Stimulated activated naive CD8-positive, alpha-beta T cell treated with anti-CD3 and anti-CD28 coated beads, Interleukin-15, amount 100 ng/mL, for 72 hours (primary cell): ENCODE measurements at regions not wholly inside any gene's neighbourhood (a gene's known extent, or its start where the extent isn't known, plus 50 kb on each side); places are given as distances from the start of the nearest gene placed in this dataset.

Source experiments
- ATAC-seq: fragments of 150-1000 bp; cut with Tn5 transposase; 2 replicates; pipeline ENCODE4 v1.10.0; 2021; ENCODE audit warnings: mild to moderate bottlenecking, moderate library complexity
- DNase-seq, 2 donors: peaks; one replicate each; pipeline ENCODE4 v3.0.0; 2021 to 2022
- H3K27ac Mint-ChIP-seq, 2 donors: one replicate each; pipeline ENCODE4 v1.8.0; 2022; ENCODE audit warnings: mild to moderate bottlenecking in 2 of 2, mixed read lengths in 2 of 2, moderate library complexity in 2 of 2
- H3K27me3 Mint-ChIP-seq: one replicate; pipeline ENCODE4 v1.8.0; 2022; ENCODE audit warnings: mixed read lengths
- H3K4me1 Mint-ChIP-seq: one replicate; pipeline ENCODE4 v1.8.0; 2022; ENCODE audit warnings: mild to moderate bottlenecking, mixed read lengths
- H3K4me3 Mint-ChIP-seq, 2 donors: one replicate each; pipeline ENCODE4 v1.8.0; 2022; ENCODE audit warnings: mild to moderate bottlenecking in 2 of 2, mixed read lengths in 2 of 2, moderate library complexity in 1 of 2
- H3K9me3 Mint-ChIP-seq, 2 donors: one replicate each; pipeline ENCODE4 v1.8.0; 2022; ENCODE audit warnings: mixed read lengths in 2 of 2

DNA sequence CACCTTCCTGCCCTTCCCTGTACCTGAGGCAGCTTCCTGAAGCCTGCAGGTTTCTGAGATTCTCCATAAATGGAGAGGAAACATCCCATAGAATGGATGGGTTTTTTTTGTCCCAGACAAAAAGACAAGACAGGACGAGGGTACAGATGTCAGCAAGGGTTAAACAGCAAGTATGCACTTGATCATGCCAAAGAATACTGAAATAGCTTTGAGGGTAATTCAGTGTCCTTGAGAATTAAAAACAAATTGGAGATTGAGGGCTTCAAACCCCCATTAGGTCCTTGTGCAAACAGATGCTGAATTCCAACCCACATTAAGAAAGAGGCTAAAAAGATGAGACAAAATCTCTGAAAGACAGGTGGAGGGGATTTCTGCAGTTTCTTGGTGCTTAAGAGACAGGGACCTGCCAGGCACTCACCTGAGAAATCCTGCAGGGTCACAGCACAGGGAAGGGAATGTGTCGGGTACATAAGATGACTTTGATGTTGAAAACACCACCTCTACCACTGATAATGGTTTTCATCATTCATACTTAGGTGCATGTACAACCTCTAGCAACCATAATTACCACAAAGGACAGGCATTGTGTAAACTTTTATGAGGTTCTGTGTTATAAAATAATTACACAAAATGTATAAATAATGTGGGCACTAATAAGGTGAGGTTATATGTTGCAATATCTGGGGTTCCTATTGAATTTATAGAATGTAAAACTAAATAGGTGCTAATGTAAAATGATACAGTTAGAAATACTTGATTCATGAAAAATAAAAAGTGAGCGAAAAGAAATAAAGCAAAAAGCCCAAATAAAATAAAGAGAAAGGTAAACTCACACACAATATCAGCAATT is 107.1 kb upstream of the TOP3B start:
- Mint-ChIP-seq H3K27me3 (peaks cover 39% of the 10 kb centered on the region), H3K9me3 (no peaks in the 10 kb centered on the region), H3K4me3 (no peak overlapping the region), H3K4me1 (peaks cover 10% of the 10 kb centered on the region), H3K27ac (no peak overlapping the region)
- no peak for DNase-seq
- ATAC-seq: no peak

DNA sequence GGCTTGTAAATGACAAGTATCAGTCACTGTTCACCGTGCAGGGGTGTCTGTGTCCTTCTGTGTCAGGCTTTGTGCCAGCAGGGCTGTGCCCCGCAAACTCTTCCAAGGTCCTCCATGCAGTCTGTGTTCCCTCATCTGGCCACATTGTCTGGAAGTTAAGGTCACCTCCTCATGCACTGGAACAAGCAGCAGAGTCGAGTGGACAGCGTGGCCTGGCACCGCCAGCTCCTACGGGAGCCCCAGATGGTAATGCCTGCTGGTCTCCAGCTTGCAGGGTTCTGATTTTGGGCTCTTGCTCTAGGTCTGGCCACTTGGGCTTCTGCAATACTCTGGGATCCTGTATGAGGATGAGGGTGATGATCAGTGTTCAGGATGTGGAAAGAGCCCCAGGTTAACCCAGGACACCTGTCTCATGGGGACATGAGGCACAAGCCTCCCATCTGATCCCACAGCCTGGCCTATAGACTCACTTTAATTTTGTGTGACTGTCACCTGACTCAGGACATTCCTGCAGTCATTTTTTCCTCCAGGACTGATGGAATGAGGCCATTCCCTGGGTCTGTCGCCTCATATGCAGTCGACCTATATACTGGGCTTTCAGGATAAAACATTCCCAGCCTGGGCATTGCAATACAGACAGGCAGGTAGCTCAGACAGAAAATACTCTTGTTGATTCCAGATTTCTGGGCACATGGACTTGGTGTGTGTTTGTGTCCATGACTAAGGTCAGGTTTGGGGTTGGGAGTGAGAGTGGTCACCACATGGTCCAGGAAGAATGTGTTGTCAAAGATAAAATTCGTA is 106.3 kb upstream of the TOP3B start:
- Mint-ChIP-seq H3K9me3 (no peaks in the 10 kb centered on the region), H3K4me1 (peaks cover 10% of the 10 kb centered on the region), H3K4me3 (no peak overlapping the region), H3K27ac (no peak overlapping the region), H3K27me3 (peaks cover 36% of the 10 kb centered on the region)
- DNase-seq: no peak
- ATAC-seq: no peak

DNA sequence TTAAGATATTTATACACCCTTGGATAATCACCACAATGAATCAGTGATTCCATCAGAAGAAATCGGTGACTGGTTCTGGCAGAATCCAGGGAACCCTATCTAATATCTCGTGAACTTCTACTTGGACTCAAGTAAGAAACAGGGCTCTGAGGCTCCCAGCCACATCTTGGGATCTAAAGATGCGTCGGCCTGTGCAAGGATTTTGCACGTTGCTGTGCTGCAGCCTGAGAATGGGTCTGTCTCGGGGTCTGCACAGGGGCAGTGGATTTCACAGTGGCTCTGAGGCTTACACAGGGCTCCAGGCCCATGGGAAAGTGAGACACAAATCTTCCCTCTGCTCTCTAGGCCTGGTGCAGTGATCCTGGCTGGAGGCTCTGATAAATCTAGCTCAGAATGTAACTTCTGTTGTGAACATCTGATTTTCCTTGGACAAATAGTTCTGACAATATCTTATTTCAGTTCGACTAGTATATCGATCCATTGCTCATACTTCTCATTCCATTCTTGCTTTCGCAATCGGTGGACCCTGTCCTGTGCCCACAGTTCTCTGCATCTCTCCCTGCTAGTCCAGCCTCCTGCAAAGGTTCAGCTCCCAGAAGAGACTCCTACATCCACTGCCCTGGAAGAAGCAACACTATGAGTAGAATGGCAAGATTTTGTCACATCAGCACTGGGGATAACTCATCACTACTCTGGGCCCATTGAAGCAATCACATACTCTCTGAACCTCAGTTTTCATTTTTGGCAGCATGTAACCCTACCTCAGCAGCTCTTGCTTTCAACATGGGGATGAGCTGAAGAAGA is 105.5 kb upstream of the TOP3B start:
- Mint-ChIP-seq H3K4me1 (peaks cover 8% of the 10 kb centered on the region), H3K9me3 (no peaks in the 10 kb centered on the region)

DNA sequence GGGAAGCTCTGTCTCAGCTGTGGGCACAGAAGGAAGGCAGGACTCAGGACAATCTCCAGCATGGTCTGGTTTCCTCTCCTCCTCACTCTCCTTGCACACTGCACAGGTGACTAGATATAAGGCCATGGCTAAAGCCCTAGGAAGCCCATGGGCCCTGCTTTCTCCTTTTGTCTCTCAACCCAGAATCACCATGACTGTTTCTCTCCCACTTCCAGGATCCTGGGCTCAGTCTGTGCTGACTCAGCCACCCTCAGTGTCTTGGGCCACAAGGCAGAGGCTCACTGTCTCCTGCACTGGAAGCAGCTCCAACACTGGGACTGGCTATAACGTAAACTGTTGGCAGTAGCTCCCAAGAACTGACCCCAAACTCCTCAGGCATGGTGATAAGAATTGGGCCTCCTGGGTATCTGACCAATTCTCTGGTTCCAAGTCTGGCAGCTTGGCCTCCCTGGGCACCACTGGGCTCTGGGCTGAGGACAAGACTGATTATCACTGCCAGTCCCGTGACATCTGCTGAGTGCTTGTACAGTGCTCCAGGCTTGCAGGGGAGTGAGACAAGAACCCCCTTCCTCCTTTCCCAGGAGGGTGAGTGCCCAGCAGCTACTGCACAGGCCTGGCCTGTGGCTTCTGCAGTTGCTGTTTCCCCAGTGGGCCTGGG is 104.0 kb upstream of the TOP3B start:
- Mint-ChIP-seq H3K4me1 (no peaks in the 10 kb centered on the region), H3K4me3 (no peak overlapping the region), H3K9me3 (no peaks in the 10 kb centered on the region), H3K27ac (no peak overlapping the region), H3K27me3 (peaks cover 35% of the 10 kb centered on the region)
- DNase-seq (no peak), ATAC-seq (no peak)

More for the DNA sequence above, 105.5 kb upstream of the TOP3B start:
- peaks cover 36% of the 10 kb centered on the region for H3K27me3 Mint-ChIP-seq
- no peak for DNase-seq
- no peak overlapping the region for H3K4me3 Mint-ChIP-seq
- no peak for ATAC-seq
- no peak overlapping the region for H3K27ac Mint-ChIP-seq

DNA sequence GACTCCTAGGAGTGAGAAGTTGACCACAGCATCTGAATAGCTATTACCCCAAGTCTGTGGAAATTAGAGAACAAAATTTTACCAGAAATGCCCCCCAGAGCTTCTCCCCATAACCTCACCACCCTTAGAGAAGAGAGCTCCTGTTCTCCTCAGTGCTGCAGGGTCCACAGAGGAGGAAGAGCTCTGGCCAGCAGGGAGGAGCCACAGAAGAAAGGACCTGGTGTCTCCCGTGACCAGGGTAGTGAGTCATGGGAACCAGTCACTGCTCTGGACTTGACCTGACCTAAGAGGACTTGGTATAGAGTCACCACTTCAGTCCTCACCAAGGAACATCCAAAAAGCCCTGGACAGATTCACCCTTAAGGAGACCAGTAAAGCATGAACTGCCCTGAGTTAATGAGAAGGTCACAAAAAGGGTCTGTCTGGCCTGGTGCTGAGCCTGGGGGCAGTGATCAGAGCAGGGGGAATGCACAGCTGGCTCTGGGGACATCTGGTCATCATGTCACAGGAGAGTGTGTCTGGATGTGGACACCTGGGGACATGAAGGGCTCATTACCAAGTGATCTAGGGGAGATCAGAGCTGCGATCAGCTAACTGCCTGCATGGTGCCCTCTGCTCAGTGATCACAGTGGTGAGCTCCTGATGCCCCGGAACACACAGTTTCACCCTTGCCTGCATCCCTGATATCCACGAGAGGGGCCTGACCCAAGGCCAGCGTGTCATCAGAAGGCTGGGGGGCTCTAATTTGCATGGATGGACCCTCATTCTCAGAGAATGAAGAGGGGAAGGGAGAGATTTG is 103.3 kb upstream of the TOP3B start:
- no peak for DNase-seq

DNA sequence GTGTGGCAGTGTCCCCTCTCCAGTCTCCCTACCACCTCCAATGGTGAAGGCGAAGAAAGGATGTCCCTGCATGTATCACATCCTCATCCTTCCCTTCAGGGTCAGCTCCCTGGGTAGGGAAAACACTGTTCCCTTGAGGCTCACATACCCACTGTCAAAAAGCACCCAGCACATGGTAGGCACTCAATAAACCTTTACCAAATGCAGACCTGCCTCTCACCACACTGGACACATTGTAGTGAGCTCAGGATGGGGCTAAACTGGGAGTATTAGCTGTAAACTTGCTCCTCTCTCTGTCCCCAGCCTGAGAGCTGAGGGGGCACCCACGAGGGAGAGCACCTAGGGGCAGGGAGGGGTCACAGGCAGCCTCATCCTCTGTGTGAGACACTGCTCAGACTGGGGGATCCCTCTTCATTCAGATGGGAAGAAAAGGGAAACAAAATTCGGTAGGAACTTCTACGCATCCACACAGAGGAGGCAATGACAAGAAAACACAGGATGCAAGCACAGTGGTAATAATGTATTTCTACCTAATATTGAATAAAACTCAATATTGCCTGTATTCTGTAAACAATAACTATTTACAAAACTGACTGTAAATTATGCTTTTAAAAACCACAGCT is 101.6 kb upstream of the TOP3B start:
- ATAC-seq (no peak), DNase-seq (no peak)
- Mint-ChIP-seq H3K27me3 (peaks cover 43% of the 10 kb centered on the region), H3K9me3 (no peaks in the 10 kb centered on the region), H3K4me3 (no peak overlapping the region), H3K27ac (no peak overlapping the region), H3K4me1 (no peaks in the 10 kb centered on the region)

More for the DNA sequence above, 103.3 kb upstream of the TOP3B start:
- no peaks in the 10 kb centered on the region for H3K9me3 Mint-ChIP-seq
- H3K27ac Mint-ChIP-seq: no peak overlapping the region
- peaks cover 36% of the 10 kb centered on the region for H3K27me3 Mint-ChIP-seq
- H3K4me1 Mint-ChIP-seq: no peaks in the 10 kb centered on the region
- ATAC-seq: no peak
- H3K4me3 Mint-ChIP-seq: no peak overlapping the region

DNA sequence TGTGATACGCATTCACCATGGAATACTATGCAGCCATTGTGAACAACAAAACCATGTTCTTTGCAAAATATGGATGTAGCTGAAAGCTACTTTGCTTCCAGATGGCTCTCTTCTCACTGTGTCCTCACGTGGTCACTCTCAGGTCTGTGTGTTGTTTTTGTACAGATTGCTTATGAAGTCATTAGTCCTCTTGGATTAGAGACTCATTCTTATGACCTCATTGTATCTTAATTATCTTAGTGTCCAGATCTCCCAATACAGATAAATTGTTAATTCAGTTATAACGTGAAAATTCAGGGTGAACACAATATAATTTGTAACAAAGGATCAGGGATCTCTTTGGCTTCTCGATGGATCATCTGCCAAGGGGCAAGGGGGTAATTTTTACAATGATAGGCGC is 100.4 kb upstream of the TOP3B start:
- ATAC-seq: no peak
- Mint-ChIP-seq H3K27ac (no peak overlapping the region), H3K9me3 (no peaks in the 10 kb centered on the region), H3K27me3 (peaks cover 44% of the 10 kb centered on the region), H3K4me3 (no peak overlapping the region), H3K4me1 (no peaks in the 10 kb centered on the region)
- DNase-seq: no peak

DNA sequence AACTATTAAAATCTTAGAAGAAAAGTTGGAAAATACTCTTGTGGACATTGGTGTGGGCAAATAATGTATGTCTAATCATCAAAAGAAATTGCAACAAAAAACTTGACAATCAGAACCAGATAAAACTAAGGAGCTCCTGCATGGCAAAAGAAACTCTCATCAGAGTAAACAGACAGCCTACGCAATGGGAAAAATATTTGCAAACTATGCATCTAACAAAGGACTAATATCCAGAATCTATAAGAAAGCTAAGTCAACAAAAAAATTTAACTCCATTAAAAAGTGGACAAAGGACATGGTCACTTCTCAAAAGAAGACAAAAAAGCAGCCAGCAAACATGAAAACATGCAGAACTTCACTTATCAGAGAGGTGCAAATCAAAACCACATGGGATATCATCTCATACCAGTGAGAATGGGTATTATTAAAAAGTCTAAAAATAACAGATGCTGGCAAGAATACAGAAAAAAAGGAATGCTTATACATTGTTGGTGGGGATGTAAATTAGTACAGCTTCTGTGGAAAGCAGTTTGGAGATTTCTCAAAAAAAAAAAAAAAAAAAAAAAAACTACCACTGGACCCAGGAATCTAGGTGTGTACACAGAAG is 99.7 kb upstream of the TOP3B start:
- H3K4me3 Mint-ChIP-seq: no peak overlapping the region
- H3K9me3 Mint-ChIP-seq: no peaks in the 10 kb centered on the region
- H3K27ac Mint-ChIP-seq: no peak overlapping the region
- DNase-seq (no peak), ATAC-seq (no peak)
- no peaks in the 10 kb centered on the region for H3K4me1 Mint-ChIP-seq
- peaks cover 51% of the 10 kb centered on the region for H3K27me3 Mint-ChIP-seq

DNA sequence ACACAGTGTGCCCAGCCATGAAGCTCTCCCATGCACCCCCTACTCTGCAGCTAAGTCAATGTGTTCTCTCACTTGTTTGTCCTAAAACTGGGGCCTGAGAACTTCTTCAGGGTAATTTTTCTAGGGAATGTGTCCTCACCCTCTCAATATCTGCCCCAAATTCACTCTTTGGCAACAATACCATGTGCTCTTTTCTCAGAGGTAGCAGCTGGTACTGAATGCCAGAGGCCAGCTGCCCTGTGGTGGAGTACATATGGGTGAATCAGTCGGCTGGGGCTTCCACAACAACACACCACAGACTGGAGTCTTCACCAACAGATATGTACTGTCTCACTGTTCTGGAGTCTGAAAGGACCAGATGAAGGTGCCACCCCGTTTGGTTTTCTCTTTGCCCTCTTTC is 97.7 kb upstream of the TOP3B start:
- H3K9me3 Mint-ChIP-seq: no peaks in the 10 kb centered on the region
- DNase-seq (no peak), ATAC-seq (no peak)
- no peak overlapping the region for H3K27ac Mint-ChIP-seq
- peaks cover 70% of the 10 kb centered on the region for H3K27me3 Mint-ChIP-seq
- H3K4me1 Mint-ChIP-seq: no peaks in the 10 kb centered on the region
- H3K4me3 Mint-ChIP-seq: no peak overlapping the region

DNA sequence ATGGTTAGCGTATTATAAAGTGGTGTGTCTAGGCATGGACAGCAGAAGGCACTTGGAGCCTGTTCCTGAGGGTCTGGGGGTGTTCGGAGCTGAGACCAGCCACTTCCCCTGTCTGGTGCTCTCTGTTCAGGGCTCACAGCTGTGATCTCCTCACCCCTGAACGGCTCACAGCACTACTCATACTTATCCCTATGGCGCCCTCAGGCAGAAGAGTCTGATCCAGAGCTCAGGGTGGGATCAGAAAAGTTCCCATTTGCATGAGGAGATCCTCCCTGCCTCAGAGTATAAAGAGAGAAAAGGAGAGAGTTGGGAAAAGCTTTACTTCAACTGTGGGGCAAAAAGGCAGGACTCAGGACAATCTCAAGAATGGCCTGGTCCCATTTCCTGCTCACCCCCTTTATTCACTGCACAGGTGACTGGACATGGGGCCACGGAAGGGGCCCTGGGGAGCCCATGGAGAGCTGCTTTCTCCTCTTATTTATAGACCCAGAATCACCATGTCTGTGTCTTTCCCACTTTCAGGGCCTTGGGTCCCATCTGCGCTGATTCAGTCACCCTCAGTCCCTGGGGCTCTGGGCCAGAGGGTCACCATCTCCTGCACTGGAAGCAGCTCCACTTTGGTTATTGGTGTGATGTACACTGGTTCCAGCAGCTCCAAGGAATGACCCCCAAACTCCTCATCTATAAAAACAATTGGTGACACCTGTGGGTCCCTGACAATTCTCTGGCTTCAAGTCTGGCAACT is 97.0 kb upstream of the TOP3B start:
- no peak for ATAC-seq
- Mint-ChIP-seq H3K4me1 (no peaks in the 10 kb centered on the region), H3K4me3 (no peak overlapping the region), H3K27ac (no peak overlapping the region), H3K27me3 (peaks cover 76% of the 10 kb centered on the region), H3K9me3 (no peaks in the 10 kb centered on the region)
- no peak for DNase-seq

DNA sequence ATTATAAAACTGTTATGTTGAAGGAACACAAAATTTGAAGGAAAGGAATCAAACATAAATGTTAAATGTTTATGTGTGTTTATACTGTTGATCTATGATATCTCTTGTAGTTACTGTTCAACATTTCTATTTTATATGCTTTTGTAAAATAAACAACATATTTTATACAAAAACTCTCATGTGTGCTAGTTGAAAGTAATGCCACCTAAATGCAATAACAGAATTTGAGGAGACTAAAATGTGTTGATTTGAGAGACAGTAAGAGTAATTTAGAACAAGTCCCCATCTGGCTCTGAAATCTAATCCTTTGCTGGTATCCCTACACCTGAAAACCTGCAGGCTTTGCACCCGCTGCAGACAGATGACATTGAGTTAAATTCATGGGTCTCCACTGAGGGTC is 95.7 kb upstream of the TOP3B start:
- H3K4me1 Mint-ChIP-seq: no peaks in the 10 kb centered on the region
- H3K9me3 Mint-ChIP-seq: no peaks in the 10 kb centered on the region
- H3K27me3 Mint-ChIP-seq: peaks cover 76% of the 10 kb centered on the region
- ATAC-seq (no peak), DNase-seq (no peak)
- H3K27ac Mint-ChIP-seq: no peak overlapping the region
- no peak overlapping the region for H3K4me3 Mint-ChIP-seq

DNA sequence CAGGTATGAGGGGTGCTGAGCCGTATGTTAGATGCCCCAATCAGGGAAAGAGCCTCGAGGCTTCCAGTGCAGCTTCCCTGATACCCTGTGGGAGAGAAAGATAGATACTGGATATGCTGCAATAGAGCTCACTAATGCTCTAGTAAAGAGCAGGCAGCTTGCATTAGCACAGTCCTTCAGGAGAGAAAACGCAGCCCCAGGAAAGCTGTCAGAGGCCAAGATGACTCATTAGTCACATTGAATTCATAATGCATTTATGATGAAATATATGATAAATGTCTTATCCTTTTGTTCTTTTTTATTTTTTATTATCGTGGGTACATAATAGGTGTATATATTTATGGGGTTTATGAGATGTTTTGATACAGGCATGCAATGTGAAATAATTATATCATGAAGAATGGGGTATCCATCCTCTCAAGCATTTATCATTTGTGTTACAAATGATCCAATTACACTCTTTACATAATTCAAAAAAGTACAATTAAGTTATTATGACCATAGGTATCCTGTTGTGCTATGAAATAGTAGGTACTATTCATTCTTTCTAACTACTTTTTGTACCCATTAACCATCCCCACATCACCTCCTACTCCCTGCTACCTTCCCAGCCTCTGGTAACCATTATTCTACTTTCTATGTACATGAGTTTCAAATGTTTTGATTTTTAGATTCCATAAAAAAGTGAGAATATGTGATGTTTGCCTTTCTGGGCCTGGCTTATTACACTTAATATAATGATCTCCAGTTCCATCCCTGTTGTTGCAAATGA is 94.5 kb upstream of the TOP3B start:
- DNase-seq (no peak), ATAC-seq (no peak)
- peaks cover 64% of the 10 kb centered on the region for H3K27me3 Mint-ChIP-seq
- H3K9me3 Mint-ChIP-seq: no peaks in the 10 kb centered on the region
- no peak overlapping the region for H3K27ac Mint-ChIP-seq
- no peaks in the 10 kb centered on the region for H3K4me1 Mint-ChIP-seq
- no peak overlapping the region for H3K4me3 Mint-ChIP-seq

DNA sequence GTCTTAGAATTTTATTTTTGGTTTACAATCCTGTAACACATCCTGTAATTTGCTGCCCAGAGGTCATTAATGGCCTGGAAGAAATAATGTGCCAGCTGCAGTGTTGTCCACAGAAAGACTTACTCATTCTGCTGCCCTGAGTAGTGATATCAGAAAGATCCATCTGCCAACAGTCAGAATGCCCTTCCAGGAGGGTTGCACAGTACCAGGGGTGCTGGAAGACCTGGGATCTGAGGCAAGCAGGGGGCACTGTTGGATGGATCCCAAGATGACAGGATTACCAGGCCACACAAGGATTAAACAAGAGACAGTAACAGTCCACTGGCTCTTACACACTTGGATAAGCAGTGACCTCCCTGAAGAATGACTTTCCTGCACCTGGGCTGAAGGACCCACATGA is 93.8 kb upstream of the TOP3B start:
- ATAC-seq (no peak), DNase-seq (no peak)
- H3K27ac Mint-ChIP-seq: no peak overlapping the region
- peaks cover 57% of the 10 kb centered on the region for H3K27me3 Mint-ChIP-seq
- H3K9me3 Mint-ChIP-seq: no peaks in the 10 kb centered on the region
- H3K4me3 Mint-ChIP-seq: no peak overlapping the region
- no peaks in the 10 kb centered on the region for H3K4me1 Mint-ChIP-seq
